Activated CD4-positive, alpha-beta T cell treated with anti-CD3 and anti-CD28 coated beads for 36 hours (primary cell): ENCODE measurements at regions not wholly inside any gene's neighbourhood (a gene's known extent, or its start where the extent isn't known, plus 50 kb on each side); places are given as distances from the start of the nearest gene placed in this dataset.

Experiments
- ATAC-seq: fragments of 200-7000 bp; cut with Tn5 transposase; one replicate; pipeline ENCODE4 v1.10.0; 2021; ENCODE audit warnings: mild to moderate bottlenecking, moderate library complexity
- CTCF ChIA-PET: fragments of 350-600 bp; sonication (Branson Sonifier 250); formaldehyde crosslinking; loops from one replicate; lab custom pipeline; 2021; ENCODE audit warnings: antibody characterized with exemption; lab: Charles Lee
- POLR2A ChIA-PET: fragments of 350-600 bp; sonication (Branson Sonifier 250); formaldehyde crosslinking; loops from one replicate; lab custom pipeline; 2021; ENCODE audit warnings: antibody characterized with exemption, inconsistent platforms; lab: Charles Lee
- DNase-seq: peaks from one replicate; pipeline ENCODE4 v3.0.0-alpha.2; 2020
- H3K27ac Mint-ChIP-seq: one replicate; pipeline ENCODE4 v1.8.0; 2021; ENCODE audit warnings: mixed read lengths
- H3K27me3 Mint-ChIP-seq: one replicate; pipeline ENCODE4 v1.8.0; 2021; ENCODE audit warnings: mixed read lengths
- H3K36me3 Mint-ChIP-seq: one replicate; pipeline ENCODE4 v1.8.0; 2021; ENCODE audit warnings: low read depth, mixed read lengths
- H3K4me1 Mint-ChIP-seq: one replicate; pipeline ENCODE4 v1.8.0; 2021; ENCODE audit warnings: mixed read lengths
- H3K4me3 Mint-ChIP-seq: one replicate; pipeline ENCODE4 v1.8.0; 2021; ENCODE audit warnings: mild to moderate bottlenecking, moderate library complexity, mixed read lengths
- H3K9me3 Mint-ChIP-seq: one replicate; pipeline ENCODE4 v1.8.0; 2021; ENCODE audit warnings: low read depth, mixed read lengths
- intact Hi-C, 2 experiments: fragments of 100-400 bp; cut with DNase I in 1 of 2; cut with micrococcal nuclease in 1 of 2; formaldehyde crosslinking; loops; one replicate each; pipeline versions ENCODE4 v1.14.2 to v1.15.1; 2022 to 2024; cut with DNase I, micrococcal nuclease

GRCh38 chr5:176152930-176153311 lies 85.3 kb upstream of the SIMC1 start:
- ATAC-seq (no peak), DNase-seq (no peak)
- H3K4me3 Mint-ChIP-seq, result no peak overlapping the region
- no peaks in the 10 kb centered on the region for H3K36me3 Mint-ChIP-seq
- no peaks in the 10 kb centered on the region for H3K4me1 Mint-ChIP-seq
- CTCF ChIA-PET, result interaction anchor here (0.5 kb wide), 1 partner anchor 11 kb away, joined by 3 read pairs; no protein-coding TSS in a partner anchor
- POLR2A ChIA-PET, result no interaction called here
- no peak overlapping the region for H3K27ac Mint-ChIP-seq
- H3K9me3 Mint-ChIP-seq, result no peaks in the 10 kb centered on the region
- intact Hi-C loops, result no loop called here
- peaks cover 25% of the 10 kb centered on the region for H3K27me3 Mint-ChIP-seq

DNA sequence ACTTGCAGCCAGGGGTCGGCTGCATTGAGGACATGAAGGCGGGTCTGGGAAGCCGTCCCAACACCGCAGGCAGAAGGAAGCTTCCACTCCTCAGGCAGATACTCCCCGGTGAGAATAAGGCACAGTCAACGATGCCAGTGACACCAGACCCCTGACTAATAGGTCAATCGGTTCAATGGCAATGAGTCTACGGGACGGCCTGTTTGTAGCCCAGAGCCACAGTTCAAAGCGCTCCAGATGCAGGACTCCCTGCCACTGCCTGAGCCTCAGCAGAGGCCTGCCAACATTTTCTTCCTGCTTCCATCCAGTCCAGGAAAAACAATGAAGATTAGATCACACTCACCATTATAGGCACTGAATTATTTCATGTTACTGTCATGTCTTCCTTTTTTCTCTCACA lies 84.5 kb upstream of the SIMC1 start:
- Mint-ChIP-seq H3K27ac (no peak overlapping the region), H3K36me3 (no peaks in the 10 kb centered on the region), H3K9me3 (no peaks in the 10 kb centered on the region), H3K4me3 (no peak overlapping the region), H3K27me3 (peaks cover 26% of the 10 kb centered on the region), H3K4me1 (no peaks in the 10 kb centered on the region)
- ChIA-PET POLR2A (no interaction called here), CTCF (interaction anchor here (0.5 kb wide), 1 partner anchor 12 kb away, joined by 3 read pairs; no protein-coding TSS in a partner anchor)
- intact Hi-C loops, result no loop called here
- no peak for ATAC-seq
- DNase-seq, result no peak

GRCh38 chr5:176154821-176155220 lies 83.4 kb upstream of the SIMC1 start:
- H3K9me3 Mint-ChIP-seq, result no peaks in the 10 kb centered on the region
- no peaks in the 10 kb centered on the region for H3K4me1 Mint-ChIP-seq
- intact Hi-C loops, result no loop called here
- peaks cover 29% of the 10 kb centered on the region for H3K27me3 Mint-ChIP-seq
- H3K4me3 Mint-ChIP-seq, result no peak overlapping the region
- POLR2A ChIA-PET, result no interaction called here
- H3K27ac Mint-ChIP-seq, result no peak overlapping the region
- no peaks in the 10 kb centered on the region for H3K36me3 Mint-ChIP-seq
- DNase-seq (no peak), ATAC-seq (no peak)
- CTCF ChIA-PET, result no interaction called here

GRCh38 chr5:176155922-176156359 lies 82.3 kb upstream of the SIMC1 start:
- H3K36me3 Mint-ChIP-seq, result no peaks in the 10 kb centered on the region

GRCh38 chr5:176157656-176158055 lies 80.6 kb upstream of the SIMC1 start:
- peaks cover 32% of the 10 kb centered on the region for H3K27me3 Mint-ChIP-seq
- no peak overlapping the region for H3K4me3 Mint-ChIP-seq
- no peaks in the 10 kb centered on the region for H3K4me1 Mint-ChIP-seq
- ATAC-seq (no peak), DNase-seq (no peak)
- no peak overlapping the region for H3K27ac Mint-ChIP-seq
- ChIA-PET POLR2A (no interaction called here), CTCF (no interaction called here)
- no peaks in the 10 kb centered on the region for H3K9me3 Mint-ChIP-seq
- H3K36me3 Mint-ChIP-seq, result no peaks in the 10 kb centered on the region
- intact Hi-C loops, result no loop called here

More at GRCh38 chr5:176155922-176156359, 82.3 kb upstream of the SIMC1 start:
- intact Hi-C loops, result no loop called here
- ChIA-PET POLR2A (no interaction called here), CTCF (no interaction called here)
- Mint-ChIP-seq H3K27me3 (peaks cover 30% of the 10 kb centered on the region), H3K27ac (no peak overlapping the region), H3K4me1 (no peaks in the 10 kb centered on the region), H3K9me3 (no peaks in the 10 kb centered on the region), H3K4me3 (no peak overlapping the region)
- no peak for DNase-seq
- ATAC-seq, result no peak

DNA sequence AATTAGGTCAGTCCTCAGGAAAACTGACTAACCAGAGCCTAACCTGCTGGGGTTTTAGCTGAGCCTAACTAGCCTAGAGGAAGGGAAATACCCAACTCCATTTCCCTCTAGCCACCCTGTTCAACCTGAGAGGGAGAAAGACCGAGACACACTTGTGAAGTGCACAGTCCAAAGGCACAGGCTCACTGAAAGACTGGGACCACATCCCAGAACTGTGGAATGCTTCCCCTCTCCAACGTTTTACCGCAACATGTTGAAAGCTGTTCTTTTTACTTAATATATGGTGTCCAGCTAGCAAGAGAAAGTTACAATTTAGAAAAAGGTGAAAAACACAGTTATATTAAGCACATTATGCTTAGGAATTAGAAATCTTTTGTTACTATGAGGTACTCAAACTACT lies 76.8 kb upstream of the SIMC1 start:
- Mint-ChIP-seq H3K27ac (no peak overlapping the region), H3K4me1 (no peaks in the 10 kb centered on the region)

DNA sequence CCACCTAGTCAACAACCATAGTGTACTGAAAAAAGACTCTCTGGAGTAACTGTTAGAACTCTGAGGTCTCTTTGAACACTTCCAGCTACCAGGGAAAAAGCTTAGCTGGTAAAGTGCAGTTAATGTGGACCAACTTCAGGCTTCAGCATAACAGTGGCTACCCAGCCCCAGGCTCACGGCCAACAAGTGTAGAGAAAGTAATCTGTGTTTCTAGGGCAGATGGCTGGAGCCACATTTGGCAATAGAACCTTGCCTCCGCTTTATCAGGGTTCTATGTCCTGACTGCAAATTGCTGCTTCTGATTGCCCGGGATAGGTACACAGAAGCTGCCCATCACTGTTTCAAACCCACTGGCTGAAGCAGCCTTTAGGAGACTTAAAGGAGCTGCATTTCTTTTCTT lies 76.0 kb upstream of the SIMC1 start:
- POLR2A ChIA-PET, result no interaction called here
- no peaks in the 10 kb centered on the region for H3K36me3 Mint-ChIP-seq
- H3K4me3 Mint-ChIP-seq, result no peak overlapping the region

More for the DNA sequence above, 76.8 kb upstream of the SIMC1 start:
- intact Hi-C loops, result no loop called here
- H3K36me3 Mint-ChIP-seq, result no peaks in the 10 kb centered on the region
- ChIA-PET CTCF (no interaction called here), POLR2A (no interaction called here)
- no peaks in the 10 kb centered on the region for H3K9me3 Mint-ChIP-seq
- DNase-seq (no peak), ATAC-seq (no peak)
- no peak overlapping the region for H3K4me3 Mint-ChIP-seq
- peaks cover 21% of the 10 kb centered on the region for H3K27me3 Mint-ChIP-seq

GRCh38 chr5:176162888-176163287 lies 75.3 kb upstream of the SIMC1 start:
- ATAC-seq (no peak), DNase-seq (no peak)
- ChIA-PET CTCF (interaction anchor here (0.5 kb wide), 1 partner anchor 16 kb away, joined by 3 read pairs; no protein-coding TSS in a partner anchor), POLR2A (no interaction called here)
- Mint-ChIP-seq H3K27ac (no peak overlapping the region), H3K9me3 (no peaks in the 10 kb centered on the region), H3K4me3 (no peak overlapping the region), H3K36me3 (no peaks in the 10 kb centered on the region), H3K4me1 (no peaks in the 10 kb centered on the region), H3K27me3 (peaks cover 23% of the 10 kb centered on the region)
- intact Hi-C loops, result no loop called here

More for the DNA sequence above, 76.0 kb upstream of the SIMC1 start:
- ATAC-seq (no peak), DNase-seq (no peak)
- CTCF ChIA-PET, result interaction anchor here (0.5 kb wide), 1 partner anchor 17 kb away, joined by 3 read pairs; no protein-coding TSS in a partner anchor
- intact Hi-C loops, result no loop called here
- Mint-ChIP-seq H3K9me3 (no peaks in the 10 kb centered on the region), H3K27me3 (peaks cover 24% of the 10 kb centered on the region), H3K27ac (no peak overlapping the region), H3K4me1 (no peaks in the 10 kb centered on the region)

DNA sequence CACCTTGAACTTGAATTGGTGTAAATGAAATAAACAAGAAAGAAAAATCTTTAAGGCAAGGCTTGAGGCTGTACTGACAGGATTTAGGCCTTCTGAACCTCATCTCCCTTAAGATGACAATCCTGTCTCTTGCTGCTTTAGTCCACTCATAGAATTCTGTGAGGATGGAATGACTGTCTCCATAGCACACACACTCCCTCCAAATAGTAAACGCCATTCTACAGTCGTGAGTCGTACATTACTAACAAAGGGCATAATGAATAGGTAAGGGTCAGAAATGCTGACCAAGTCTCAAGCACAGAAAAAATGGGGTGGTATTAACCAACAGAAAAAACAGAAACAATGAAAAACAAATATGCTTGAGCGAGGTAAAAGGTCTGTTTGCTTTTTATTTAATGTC lies 71.8 kb upstream of the SIMC1 start:
- intact Hi-C loops, result no loop called here

DNA sequence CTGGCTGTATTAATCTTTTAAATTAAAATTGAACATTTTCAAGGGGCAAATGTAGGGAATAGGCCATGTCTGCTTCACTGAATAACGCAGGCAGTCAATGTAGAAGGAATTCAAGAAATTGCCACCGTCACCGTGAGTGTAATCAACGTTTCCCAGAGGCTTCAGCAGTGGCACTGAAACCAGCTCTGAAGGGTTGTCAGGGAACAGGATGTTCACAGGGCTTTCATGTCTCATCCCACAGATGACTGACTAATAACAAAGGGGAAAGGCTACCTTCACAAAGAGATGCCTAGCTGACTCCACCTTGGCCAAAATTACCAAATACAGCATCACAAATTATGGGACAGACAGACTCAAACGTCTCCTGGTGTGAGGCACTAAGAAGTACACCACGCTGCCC lies 70.4 kb upstream of the SIMC1 start:
- Mint-ChIP-seq H3K4me1 (no peaks in the 10 kb centered on the region), H3K4me3 (no peak overlapping the region), H3K9me3 (no peaks in the 10 kb centered on the region), H3K27ac (no peak overlapping the region), H3K36me3 (no peaks in the 10 kb centered on the region), H3K27me3 (peaks cover 13% of the 10 kb centered on the region)
- POLR2A ChIA-PET, result no interaction called here
- ATAC-seq (no peak), DNase-seq (no peak)
- intact Hi-C loops, result no loop called here
- CTCF ChIA-PET, result no interaction called here

More for the DNA sequence above, 71.8 kb upstream of the SIMC1 start:
- ATAC-seq (no peak), DNase-seq (no peak)
- CTCF ChIA-PET, result no interaction called here
- no peak overlapping the region for H3K27ac Mint-ChIP-seq
- H3K4me3 Mint-ChIP-seq, result no peak overlapping the region
- H3K27me3 Mint-ChIP-seq, result peaks cover 15% of the 10 kb centered on the region
- POLR2A ChIA-PET, result no interaction called here
- no peaks in the 10 kb centered on the region for H3K9me3 Mint-ChIP-seq
- H3K36me3 Mint-ChIP-seq, result no peaks in the 10 kb centered on the region
- no peaks in the 10 kb centered on the region for H3K4me1 Mint-ChIP-seq

GRCh38 chr5:176169393-176170063 lies 68.7 kb upstream of the SIMC1 start:
- ATAC-seq (no peak), DNase-seq (no peak)
- CTCF ChIA-PET, result interaction anchor here (0.6 to 1.0 kb wide), 2 partner anchors 10 to 276 kb away, joined by 3 read pairs; no protein-coding TSS in a partner anchor
- no peaks in the 10 kb centered on the region for H3K9me3 Mint-ChIP-seq
- H3K4me1 Mint-ChIP-seq, result no peaks in the 10 kb centered on the region
- no peak overlapping the region for H3K4me3 Mint-ChIP-seq
- POLR2A ChIA-PET, result no interaction called here
- no peak overlapping the region for H3K27ac Mint-ChIP-seq
- no peaks in the 10 kb centered on the region for H3K36me3 Mint-ChIP-seq
- intact Hi-C loops, result no loop called here
- peaks cover 13% of the 10 kb centered on the region for H3K27me3 Mint-ChIP-seq

DNA sequence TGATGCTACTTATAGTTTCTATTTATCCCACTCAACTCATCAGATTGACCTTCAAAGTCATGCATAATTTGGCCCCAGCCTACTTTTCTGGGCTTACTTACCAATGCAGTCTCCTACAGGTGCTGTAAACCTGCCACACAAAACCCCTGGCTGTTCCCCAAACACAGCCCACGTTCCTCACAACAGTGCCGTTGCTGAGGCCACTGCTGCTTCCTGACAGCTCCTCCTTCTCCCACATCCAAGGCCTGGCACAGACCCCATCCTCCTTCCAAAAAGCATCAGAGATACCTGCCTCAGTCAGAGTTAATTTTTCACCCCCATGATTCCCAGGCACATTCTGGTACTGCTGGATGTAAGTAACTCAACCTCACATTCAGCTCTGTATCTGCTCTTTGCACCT lies 68.1 kb upstream of the SIMC1 start:
- ATAC-seq (no peak), DNase-seq (no peak)
- ChIA-PET CTCF (interaction anchor here (0.6 to 1.0 kb wide), 3 partner anchors 11 to 965 kb away, joined by 3 read pairs; no protein-coding TSS in a partner anchor), POLR2A (no interaction called here)
- Mint-ChIP-seq H3K27me3 (peaks cover 14% of the 10 kb centered on the region), H3K9me3 (no peaks in the 10 kb centered on the region), H3K4me1 (no peaks in the 10 kb centered on the region), H3K36me3 (no peaks in the 10 kb centered on the region), H3K27ac (no peak overlapping the region), H3K4me3 (no peak overlapping the region)
- intact Hi-C loops, result no loop called here
